NCI-H128 (cell line): ENCODE measurements at regions not wholly inside any gene's neighbourhood (a gene's known extent, or its start where the extent isn't known, plus 50 kb on each side); places are given as distances from the start of the nearest gene placed in this dataset.
"Not testable (repeated sequence)": the region's sequence is repeated elsewhere in the genome, so short reads cannot be mapped to it uniquely, and the experiment has no call there.

Experiments used
- DNase-seq: peaks from one replicate; lab custom pipeline; 2025; ENCODE audit not compliant: unreplicated experiment; lab: John Stamatoyannopoulos, UW

DNA sequence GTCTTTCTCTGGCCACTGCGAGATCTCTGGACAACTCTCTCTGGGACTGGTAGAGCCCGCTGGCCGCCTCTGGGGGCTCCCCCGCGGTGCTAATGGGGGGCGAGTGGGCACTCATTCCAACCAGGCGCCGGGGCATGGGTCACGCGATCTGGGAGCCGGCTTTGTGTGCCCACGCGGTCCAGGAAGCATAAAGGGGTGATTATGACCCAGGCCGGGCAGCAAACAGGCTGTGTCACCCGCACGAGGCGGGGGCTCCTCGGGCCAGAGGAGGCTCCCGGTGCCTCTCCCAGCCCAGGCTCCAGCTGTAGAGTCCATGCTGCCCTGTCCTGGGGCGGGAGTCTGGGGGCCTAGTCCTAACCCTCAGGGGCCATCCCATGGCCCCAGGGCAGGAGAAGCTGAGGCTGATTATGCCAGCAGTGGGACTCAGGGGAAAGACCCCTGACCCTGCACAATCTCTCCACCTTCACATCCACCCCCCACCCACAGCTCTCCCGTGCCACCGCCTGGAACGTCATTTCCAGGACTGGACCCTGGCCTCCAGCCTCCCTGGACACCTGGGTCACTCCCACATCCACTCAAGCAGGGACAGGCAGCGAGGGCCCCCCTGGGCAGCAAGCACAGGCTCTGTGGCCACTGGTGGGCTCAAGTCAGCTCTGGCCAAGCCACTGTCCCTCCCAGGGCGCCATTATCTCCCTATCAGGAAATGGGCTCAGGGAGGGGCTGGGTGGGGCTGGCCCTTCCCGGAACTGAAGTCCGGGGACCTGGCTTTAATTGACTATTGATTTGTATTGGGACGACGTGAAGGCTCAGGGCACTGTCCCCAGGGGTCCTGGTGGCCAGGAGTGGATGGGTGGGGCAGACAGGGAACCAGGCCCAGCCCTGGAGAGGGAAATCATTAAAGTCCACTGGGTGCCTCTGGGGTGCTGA is 50.0 kb downstream of the PTPRS start:
- no peak for DNase-seq

DNA sequence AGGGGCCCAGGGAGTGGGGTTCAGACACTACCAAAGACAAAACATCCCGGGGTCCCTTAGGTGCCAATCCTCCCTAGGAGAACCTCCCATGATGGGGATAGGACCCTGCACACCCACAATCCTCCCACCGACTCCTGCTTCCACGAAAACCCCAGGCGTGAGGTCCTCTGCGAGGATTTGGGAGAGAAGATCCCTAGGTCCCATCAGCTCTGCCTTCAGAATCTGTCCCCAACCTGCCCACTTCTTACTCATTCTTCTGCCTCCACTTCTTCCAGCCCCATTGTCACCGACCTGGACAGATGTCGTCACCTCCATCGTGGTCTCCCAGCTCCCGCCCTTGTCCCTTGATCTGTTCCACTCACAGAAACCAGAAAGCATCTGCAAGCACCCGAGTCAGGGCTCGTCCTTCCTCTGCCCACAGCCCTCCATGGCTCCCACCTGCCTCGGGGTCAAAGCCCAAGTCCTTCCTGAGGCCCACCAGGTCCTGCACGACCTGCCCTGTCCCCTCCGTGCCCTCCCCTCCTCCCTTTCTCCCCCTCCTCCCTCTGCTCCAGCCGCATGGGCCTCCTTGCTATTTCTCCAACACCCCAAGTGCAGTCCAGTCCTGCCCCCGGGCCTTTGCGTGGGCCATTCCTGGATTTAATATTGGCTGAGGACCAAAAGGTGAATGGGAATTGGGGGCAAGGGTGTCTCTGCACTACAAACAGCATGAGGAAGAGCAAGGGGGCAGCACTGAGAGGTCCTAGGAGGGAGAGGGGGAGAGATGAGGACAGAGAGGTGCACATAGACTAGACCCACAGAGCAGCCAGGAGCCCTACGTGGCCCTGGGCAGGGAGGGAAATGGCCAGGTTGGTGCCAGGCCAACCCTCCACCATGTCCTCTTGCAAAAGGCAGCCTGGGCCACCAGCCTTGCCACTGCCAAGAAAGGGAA is 51.3 kb downstream of the PTPRS start:
- no peak for DNase-seq

DNA sequence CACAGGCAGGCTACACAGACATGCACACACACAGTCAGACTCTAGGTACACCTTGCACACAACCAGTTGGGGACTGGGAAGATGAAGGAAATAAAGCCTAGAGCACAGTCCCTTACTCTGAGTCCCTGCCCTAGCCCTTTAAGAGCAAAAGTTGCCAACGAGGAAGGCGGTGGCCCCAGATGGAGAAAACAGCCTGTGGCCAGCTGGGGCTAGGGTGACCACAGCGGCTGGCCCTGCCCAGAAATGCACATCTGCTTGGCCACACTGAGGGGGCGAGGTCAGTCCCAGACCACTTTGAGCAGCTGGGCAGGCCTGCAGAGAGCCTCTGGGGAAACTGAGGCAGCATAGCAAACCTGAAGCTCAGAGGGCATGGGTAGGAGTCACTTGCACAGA is 52.3 kb downstream of the PTPRS start:
- no peak for DNase-seq

DNA sequence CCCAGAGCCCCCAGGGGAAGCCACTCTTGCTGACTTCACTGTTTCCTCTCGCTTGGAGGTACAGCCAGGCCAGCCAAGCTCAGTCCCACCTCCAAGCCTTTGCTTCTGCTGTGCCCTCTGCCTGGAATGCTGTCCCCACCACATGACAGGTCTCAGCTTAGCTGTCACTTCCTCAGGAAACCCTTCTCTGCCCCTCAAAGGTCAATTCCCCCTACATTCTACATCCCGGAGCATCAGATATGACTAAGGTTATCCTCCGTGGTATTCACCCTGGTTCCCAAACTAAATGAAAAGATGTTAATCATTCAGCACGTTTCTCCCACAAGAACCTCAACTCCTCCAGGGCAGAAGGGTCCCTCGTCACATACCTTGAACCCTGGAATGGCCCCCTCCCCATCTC is 53.5 kb downstream of the PTPRS start:
- DNase-seq = no peak

DNA sequence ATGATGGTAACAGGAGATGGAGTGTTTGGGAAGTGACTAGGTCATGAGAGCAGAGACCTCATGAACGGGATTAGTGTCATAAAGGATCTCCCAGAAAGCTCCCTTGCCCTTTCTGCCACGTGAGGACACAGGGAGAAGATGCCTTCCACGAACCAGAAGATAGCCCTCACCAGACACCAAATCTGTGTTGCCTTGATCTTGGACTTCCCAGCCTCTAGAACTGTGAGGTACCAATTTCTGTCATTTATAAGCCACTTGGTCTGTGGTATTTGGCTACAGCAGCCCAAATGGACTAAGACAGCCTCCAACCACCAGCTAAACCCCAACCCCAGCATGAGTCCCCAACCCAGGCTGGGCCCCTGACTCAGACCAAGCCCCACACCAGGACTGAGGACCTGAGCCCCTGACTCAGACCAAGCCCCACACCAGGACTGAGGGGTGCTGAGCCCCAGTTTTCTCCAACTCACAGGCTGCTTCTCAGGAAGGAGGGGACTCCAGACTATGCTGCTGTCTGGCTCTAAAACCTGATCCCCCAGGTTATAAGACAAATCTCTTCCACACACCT is 54.1 kb downstream of the PTPRS start:
- no peak for DNase-seq

DNA sequence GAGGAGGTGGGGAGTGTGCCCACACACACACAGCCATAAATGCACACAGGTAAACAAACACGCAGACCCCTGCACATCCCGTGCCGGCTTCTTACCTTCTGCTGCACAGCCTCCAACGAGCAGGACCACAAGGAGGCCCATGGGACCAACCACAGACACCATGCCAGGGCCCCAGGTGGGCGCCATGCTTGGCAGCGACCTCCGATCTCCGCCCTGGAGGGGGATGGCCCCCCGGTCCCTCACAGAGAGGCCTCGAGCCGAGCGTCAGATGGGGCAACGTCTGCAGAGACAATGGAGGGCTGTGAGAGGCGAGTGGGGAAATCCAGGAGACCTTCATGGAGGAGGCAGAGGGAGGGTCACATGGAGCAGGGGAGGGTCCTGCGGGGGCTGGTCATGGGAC is 54.7 kb downstream of the PTPRS start:
- no peak for DNase-seq

DNA sequence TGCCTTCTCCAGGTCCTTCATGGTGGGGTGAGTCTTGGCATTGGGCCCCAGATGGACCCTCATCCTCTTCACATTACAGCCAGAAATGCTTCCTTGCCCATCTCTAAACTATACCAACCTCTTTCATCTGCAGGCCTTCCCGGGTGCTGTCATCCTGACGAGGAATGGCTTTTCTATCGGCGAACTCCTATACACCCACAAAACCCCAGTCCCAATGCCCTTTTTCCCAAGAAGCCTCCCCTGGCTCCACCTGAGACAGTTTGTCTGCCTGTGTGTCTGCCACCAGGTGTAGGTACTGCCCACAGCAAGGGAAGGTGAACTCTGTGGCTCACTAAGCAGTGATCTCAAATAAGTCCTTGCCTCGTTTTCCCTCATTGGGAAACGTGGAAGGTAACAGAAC is 55.3 kb downstream of the PTPRS start:
- DNase-seq = no peak

DNA sequence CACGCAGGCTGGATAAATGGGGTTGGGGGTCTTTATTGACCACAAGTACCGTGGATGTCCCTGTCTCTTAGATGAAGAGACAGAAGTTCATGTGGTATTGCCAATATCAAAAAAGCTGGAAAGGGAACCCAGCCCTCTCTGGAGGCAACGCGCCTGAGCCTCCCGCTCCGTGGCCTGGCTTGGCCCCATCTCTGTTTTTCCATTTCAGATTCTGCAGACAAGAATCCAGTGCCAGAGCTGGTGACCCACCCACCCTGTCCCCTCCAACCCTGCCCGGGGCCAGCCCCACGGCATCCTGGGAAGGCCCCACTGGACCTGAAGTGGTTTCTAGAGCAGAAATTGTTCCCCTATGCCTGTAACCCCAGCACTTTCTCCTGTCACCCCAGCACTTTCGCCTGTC is 57.7 kb downstream of the PTPRS start:
- DNase-seq = no peak

DNA sequence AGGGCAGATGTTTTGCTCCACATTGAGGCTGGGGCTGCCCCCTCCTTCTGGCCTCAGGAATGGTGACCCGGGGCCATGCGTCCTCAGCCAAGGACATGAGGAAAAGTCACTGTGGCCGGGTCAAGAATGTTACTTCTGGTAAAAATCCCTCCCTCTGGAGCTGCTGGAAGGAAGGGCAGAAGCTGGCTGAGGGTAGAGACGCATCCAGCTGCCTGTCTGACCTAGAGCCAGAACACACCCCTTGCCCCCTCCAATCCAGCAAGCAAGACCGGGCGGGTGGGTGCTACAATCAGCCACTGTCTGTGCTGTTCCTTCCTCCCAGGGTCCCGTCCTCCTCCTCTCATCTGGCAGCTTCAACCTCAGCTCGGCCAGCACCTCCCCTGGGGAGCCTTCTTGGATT is 59.0 kb downstream of the PTPRS start:
- DNase-seq = no peak

DNA sequence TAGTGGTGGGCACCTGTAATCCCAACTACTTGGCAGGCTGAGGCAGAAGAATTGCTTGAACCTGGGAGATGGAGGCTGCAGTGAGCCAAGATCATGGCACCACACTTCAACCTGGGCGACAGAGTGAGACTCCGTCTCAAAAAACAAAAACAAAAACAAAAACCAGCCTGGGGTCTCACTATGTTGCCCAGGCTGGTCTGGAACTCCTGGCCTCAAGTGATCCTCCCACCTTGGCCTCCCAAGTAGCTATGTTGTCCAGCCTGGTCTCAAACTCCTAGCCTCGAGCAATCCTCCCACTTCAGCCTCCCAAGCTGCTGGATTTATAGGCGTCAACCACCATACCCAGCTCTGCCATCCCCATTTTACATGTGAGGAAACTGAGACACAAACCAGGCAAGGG is 64.9 kb downstream of the PTPRS start:
- DNase-seq = not testable (repeated sequence)

DNA sequence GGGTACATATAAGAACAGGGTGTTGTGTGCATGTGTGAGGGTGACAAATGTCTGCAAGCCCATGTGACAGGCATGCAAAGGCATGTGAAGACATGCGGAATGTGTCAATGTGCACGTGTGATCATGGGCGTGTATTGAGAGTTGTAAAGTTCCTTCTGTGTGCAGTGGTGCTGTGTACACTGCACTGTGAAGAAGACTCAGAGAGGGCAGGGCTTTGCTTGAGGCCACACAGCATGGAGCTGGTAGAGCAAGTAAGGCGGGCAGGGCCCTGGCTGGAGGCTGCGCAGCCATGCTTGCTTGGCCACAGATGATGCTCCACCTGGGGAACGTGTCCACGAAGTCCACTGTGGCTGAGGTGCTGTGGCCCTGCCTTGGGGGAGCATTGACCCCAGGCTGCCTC is 66.8 kb downstream of the PTPRS start:
- DNase-seq = no peak

DNA sequence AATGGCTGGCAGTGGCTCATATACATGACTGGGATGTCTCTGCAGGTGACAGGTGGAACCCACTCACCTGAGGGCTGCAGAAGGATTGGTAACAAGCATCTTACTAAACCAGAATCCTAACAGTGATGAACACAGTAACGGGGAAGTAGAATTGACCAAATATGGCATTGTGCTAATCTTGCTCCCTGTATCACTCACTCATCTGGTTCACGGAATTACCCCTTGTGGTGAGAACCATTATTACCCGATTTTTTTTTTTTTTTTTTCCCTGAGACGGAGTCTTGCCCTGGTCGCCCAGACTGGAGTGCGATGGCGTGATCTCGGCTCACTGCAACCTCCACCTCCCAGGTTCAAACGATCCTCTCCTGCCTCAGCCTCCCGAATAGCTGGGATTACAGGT is 69.5 kb downstream of the PTPRS start:
- DNase-seq = no peak

DNA sequence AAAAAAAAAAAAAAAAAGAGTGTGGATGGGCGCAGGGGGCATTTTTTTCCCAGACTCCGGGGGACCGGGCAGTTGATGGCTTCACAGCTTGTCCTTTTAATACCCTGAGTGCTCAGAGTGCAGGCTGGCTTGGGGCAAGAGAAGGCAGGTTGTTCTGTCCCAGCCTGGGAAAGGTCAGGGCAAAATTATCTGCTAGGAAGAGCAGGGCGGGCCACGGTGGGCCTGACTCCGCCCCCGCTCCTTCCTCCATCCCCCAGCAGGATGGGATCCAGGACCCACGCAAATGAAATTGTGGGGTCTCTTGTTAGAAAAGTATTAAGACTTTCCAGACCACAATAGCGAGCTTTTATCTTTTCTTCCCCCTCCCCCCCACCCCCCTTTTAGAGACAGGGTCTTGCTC is 70.7 kb downstream of the PTPRS start:
- no peak for DNase-seq

DNA sequence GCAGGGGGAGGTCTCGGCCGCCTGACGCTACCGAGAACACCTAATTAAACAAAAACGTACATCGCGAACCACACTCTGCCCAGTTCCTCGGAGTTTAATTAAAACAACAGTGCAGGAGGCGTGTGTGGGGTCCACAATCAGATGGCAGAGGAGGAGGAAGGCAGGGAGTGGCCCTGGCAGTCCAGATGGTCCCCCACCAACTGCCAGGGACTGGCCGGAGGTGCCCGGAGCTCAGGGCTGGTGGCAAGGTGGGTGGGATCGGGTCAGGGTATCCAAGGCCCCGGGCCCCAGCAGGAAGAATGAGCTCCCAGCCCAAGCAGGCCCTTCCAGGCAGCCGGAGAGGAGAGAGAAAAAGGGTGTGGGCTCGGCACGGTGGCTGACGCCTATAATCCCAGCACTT is 71.3 kb downstream of the PTPRS start:
- no peak for DNase-seq

DNA sequence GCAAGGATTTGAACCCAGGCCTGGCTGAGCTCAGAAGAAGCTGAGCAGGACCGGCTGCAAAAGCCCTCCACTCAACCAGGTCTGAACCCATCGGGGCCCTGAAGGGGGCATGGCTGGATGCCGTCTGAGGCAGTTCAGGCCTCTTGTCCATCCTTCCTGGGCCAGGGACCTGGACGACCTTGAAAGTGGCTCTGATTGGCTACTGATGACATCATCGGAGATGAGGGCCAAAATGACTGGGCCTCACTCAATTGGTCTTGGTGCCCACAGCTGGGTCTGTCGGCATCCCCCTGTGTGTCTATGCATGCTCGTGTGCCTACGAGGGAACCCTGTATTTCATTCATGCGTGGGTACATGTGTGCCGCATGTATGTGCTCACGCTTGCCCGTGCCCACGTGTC is 71.8 kb downstream of the PTPRS start:
- no peak for DNase-seq

DNA sequence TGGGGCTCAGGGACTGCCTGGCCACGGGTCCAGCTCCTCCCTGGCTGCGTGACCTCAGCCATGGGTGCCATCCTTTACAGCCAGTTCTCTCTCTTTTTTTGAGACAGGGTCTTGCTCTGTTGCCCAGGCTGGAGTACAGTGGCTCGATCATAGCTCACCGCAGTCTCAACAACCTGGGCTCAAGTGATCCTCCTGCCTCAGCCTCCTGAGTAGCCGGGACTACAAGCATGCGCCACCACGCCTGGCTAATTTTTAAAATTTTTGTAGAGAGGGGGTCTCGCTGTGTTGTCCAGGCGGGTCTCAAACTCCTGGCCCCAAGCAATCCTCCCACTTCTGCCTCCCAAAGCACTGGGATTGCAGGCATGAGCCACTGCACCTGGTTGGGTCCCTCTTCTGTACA is 75.4 kb downstream of the PTPRS start:
- no peak for DNase-seq

DNA sequence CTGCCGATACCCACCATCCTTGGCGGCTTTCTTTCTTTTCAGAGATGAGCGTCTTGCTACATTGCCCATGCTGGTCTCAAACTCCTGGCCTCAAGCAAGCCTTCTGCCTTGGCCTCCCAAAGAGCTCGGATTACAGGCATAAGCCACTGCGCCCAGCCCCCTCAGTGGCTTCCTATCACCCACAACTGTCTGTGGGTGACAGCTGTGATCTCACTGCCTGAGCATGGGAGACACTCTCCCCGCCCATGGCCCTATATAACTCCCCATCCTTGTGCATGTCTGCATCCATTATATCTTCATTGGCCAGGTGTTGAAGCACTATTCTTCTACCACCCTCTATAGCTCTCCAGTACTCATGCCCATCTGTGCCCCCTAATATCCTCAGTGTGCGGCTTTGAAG is 76.2 kb downstream of the PTPRS start:
- DNase-seq = no peak

DNA sequence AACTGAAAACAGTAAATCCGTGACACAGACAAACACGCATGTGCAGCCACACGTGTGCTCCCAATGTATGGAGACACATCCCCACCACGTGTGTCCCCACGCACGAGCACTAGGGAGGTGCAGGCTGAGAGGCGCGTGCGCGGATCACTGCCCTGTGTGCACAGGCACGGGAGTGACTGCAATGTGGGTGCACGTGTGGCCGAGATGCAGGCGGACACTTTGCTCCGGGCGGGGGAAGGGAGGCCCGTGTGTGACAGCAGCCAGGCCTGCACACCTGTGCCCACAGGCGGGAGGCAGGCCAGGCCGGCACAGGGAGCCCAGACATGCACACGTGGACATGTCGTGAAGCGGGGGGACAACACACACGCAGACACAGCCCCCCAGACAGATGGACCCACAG is 77.0 kb downstream of the PTPRS start:
- DNase-seq = no peak

DNA sequence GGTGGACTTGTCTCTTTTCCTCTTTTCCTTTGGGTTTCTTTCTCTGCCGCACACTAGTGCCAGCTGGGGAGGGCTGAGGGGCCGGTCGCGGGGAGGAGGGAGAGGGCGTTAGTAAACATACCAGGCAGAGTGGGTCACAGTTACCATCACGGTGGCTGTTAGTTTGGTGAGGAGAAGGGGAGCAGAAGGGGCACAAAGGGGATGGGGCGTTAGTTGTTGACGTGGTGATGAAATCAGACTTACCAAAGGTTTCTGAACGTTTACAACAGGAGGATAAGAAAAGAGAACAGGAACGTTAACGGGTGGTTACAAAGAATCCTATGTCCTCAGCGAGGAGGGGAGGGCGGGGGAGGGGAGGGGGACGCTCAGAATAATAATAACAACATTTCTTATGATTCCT is 77.9 kb downstream of the PTPRS start:
- DNase-seq = no peak

DNA sequence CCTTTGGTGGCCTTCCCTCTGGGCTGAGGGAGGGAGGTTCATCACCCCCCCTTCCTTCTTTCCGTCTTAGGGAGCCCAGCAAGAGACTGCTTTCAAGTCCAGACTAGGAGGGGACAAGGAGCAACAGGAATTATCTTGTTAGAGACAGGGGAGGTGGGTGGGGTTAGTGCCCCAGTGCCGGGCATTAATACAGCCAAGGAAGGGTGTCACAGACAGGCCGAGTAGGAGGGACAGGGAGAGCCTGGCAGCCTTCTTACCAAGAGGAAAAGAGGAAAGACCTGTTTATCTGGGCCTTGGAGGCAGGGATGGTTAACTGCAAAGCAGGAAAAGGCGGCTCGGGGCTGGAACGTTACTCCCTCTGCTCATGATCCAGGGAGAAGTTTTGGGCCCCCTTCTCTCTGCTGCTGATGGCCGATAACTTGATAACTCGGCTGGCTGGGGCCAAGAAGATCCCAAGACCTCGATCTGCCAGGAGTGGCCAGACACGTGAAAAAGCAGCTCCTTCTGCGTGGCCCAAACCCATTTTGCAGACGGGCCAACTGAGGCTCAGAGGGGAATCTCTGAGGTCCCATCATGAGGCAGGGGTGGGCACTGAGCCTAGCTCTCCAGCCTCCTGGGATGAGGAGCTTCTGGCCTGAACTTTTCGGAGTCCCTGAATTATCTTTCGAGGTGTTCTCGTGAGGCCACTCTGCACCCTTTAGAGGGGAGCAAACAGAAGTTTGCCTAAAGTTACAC is 79.3 kb downstream of the PTPRS start:
- no peak for DNase-seq

DNA sequence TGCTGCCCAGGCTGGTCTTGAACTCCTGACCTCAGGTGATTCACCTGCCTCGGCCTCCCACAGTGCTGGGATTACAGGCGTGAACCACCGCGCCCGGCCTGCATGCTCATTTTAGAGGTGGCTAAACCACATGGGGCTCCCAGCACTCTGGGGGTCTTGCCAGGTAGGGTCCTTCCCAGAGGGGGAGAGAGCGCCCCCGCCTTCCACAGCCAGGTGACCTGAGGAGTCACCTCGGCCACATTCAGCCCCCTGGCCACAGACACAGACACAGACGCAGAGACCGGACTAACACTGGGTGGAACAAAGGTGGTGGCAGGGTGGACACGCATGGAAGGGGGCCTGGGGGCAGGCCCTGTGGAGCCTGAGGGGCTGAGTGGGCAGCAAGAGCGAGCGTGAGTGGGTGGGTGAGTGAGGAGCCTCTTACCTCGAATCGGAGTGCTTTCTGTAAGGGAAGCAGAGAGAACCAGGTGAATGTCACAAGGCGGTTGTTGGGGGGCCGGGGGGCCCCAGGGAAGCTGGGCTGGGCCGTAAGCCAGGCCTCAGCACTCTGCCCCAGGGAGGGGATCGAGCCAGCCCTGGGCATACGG is 80.1 kb downstream of the PTPRS start:
- DNase-seq = no peak
